D721Med (cell line): ENCODE measurements at regions not wholly inside any gene's neighbourhood (a gene's known extent, or its start where the extent isn't known, plus 50 kb on each side); places are given as distances from the start of the nearest gene placed in this dataset.

ENCODE experiments used
- DNase-seq: peaks from one replicate; pipeline ENCODE4 v3.0.0; 2011; ENCODE audit warnings: low spot score; ENCODE audit not compliant: insufficient read length
- FAIRE-seq: peaks from 2 replicates; lab custom pipeline; 2011; peaks lifted over from hg19 to GRCh38; lab: Jason Lieb, UNC
- CTCF ChIP-seq: IDR thresholded peaks from 2 replicates; pipeline ENCODE4 v1.5.1; 2012; ENCODE audit warnings: mild to moderate bottlenecking, control low read depth; ENCODE audit not compliant: insufficient read depth; ENCODE audit errors: missing control alignments

GRCh38 chr21:32055305-32055704 is 182.5 kb downstream of the HUNK start:
- no peak for TF ChIP-seq CTCF
- DNase-seq: no peak
- FAIRE-seq: no peak
